ENCODE measurements at regions not wholly inside any gene's neighbourhood (a gene's known extent, or its start where the extent isn't known, plus 50 kb on each side); places are given as distances from the start of the nearest gene placed in this dataset.
"Not testable (repeated sequence)": the region's sequence is repeated elsewhere in the genome, so short reads cannot be mapped to it uniquely, and the experiment has no call there.

DNA sequence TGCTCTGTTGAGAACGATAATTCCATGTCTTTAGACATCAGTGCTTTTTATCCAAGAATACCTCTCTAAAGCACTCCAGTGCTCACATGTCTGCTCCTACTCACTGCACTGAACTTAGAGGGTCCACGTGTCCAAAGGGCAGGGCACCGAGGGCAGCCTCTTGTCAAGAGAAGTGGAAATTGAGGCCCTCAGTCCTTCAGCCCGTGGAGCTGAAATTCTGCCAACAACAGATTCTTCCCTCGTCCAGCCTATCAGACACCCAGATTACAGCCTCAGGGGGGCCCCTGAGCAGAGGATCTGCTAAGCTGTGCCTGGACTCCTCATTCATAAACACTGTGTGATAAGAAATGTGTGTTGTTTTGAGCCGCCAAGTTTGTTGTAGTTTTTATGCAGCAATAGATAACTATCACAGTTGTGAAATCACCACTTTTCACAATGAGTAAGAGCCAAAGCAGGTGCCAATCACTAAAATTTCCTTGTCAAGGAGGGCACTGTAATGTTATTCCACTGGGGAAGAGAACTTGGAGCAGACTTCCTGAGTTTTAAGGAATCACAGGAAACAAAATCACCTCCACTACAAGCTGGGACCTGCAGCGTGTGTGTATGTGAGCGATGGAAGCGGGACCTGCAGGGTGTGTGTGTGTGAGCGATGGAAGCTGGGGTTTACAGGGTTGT lies 58.8 kb upstream of the IGFBPL1 start:
- peak; percentile 44 to 65 for DNase-seq
- H3K27me3 ChIP-seq = no peaks in the 10 kb centered on the region
- H3K36me3 ChIP-seq = no peaks in the 10 kb centered on the region
- H3K4me1 ChIP-seq = peaks cover 5 to 6% of the 10 kb centered on the region in 2 donors
- TF ChIP-seq, protein P1, sequence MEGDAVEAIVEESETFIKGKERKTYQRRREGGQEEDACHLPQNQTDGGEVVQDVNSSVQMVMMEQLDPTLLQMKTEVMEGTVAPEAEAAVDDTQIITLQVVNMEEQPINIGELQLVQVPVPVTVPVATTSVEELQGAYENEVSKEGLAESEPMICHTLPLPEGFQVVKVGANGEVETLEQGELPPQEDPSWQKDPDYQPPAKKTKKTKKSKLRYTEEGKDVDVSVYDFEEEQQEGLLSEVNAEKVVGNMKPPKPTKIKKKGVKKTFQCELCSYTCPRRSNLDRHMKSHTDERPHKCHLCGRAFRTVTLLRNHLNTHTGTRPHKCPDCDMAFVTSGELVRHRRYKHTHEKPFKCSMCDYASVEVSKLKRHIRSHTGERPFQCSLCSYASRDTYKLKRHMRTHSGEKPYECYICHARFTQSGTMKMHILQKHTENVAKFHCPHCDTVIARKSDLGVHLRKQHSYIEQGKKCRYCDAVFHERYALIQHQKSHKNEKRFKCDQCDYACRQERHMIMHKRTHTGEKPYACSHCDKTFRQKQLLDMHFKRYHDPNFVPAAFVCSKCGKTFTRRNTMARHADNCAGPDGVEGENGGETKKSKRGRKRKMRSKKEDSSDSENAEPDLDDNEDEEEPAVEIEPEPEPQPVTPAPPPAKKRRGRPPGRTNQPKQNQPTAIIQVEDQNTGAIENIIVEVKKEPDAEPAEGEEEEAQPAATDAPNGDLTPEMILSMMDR (IDR thresholded peaks at IDR 0.05) = no peak
- TF ChIP-seq POLR2A (IDR thresholded peaks at IDR 0.05) = no peak
- intact Hi-C loops (cut with DNase I) = no loop called here
- no peak overlapping the region for H3K4me3 ChIP-seq (replicated peaks in 1 of 3)
- WGBS, 2 donors = 30 to 47% methylated on average over 10 of the region's 10 CpGs
- no peak overlapping the region for H3K27ac ChIP-seq
- no peaks in the 10 kb centered on the region for H3K9me3 ChIP-seq

DNA sequence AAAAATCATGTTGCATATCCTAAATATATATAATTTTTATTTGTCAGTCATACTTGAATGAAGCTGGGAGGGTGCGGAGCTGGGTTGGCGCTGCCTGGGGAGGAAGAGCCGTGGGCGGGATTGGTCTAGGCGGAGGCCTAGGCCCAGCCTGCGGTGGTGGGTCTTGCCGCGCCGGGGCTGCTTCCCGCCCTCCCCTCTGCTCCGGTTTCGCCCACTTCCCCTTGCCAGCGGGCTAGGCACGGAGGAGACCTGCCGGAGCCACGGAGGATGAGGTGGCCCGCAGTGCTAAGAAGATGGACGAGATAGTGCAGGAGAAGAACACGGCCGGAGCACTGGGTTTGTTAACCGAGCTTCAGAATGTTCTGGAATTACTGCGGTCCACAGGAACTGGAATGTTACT lies 54.0 kb upstream of the IGFBPL1 start:
- Histone ChIP-seq H3K4me1 (peaks cover 5 to 6% of the 10 kb centered on the region in 2 donors), H3K27ac (no peak overlapping the region), H3K36me3 (no peaks in the 10 kb centered on the region), H3K9me3 (no peaks in the 10 kb centered on the region), H3K4me3 (replicated peaks in 1 of 3) (no peak overlapping the region), H3K27me3 (no peaks in the 10 kb centered on the region)
- WGBS, 2 donors = 95 to 96% methylated on average over 22 of the region's 22 CpGs
- no peak for DNase-seq
- TF ChIP-seq, protein P1 (IDR thresholded peaks at IDR 0.05) = no peak
- no peak for TF ChIP-seq POLR2A (IDR thresholded peaks at IDR 0.05)
- intact Hi-C loops (cut with DNase I) = no loop called here

DNA sequence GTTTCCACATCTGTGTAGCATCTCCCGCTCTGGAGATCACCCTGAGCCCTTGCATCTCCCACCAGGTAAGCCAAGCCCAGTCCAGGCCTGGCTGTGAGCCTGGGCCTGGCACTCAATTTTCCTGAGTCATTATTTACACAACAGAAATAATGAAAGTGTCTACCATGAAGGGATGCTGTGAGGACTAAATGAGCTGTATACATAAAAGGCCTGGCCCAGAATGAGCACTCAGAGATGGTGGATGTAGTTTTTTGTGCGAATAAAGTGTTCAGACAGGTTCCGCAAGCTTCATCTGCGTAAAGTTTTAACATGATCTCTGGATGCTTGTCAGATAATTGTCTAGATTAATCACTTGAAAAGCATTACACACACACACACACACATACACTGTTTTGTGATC lies 50.2 kb upstream of the IGFBPL1 start:
- intact Hi-C loops (cut with DNase I); H3K36me3 ChIP-seq; H3K4me3 ChIP-seq (replicated peaks in 1 of 3); H3K27ac ChIP-seq; H3K4me1 ChIP-seq; H3K27me3 ChIP-seq; H3K9me3 ChIP-seq: not testable (repeated sequence)
- DNase-seq = peak in 1 of 2 donors; percentile 35
- 83 to 94% methylated on average over 4 of the region's 4 CpGs for WGBS, 2 donors
